ENCODE measurements at regions not wholly inside any gene's neighbourhood (a gene's known extent, or its start where the extent isn't known, plus 50 kb on each side); places are given as distances from the start of the nearest gene placed in this dataset.

GRCh38 chr14:87508333-87508732, 484.6 kb downstream of the GALC start:
- no peak overlapping the region for H3K9ac ChIP-seq (ENCODE audit: low read depth in 1 of 2, low read length in 2 of 2)
- no peak overlapping the region for H3K4me3 ChIP-seq (ENCODE audit: low read depth in 1 of 3, low read length in 3 of 3)
- H3K36me3 ChIP-seq (ENCODE audit: control insufficient read depth in 4 of 4, insufficient read depth in 3 of 4, low read depth in 1 of 4, low read length in 3 of 4) = no peaks in the 10 kb centered on the region
- H3K27ac ChIP-seq (ENCODE audit: low read depth in 1 of 2, low read length in 2 of 2) = no peak overlapping the region
- 72% methylated on average over 1 of the region's 1 CpG for WGBS
- H3K9me3 ChIP-seq (ENCODE audit: control insufficient read depth in 4 of 4, low read length in 3 of 4) = no peaks in the 10 kb centered on the region
- no peak for TF ChIP-seq HNF4A (conservative IDR thresholded peaks at IDR 0.05)
- TF ChIP-seq FOXA2 (IDR thresholded peaks at IDR 0.05) = no peak
- TF ChIP-seq EGR1 (IDR thresholded peaks at IDR 0.05; ENCODE audit: low read depth in 2 of 2) = no peak
- no peak for TF ChIP-seq REST (IDR thresholded peaks at IDR 0.05)
- TF ChIP-seq CTCF (IDR thresholded peaks at IDR 0.05; ENCODE audit: low read depth, low read length, missing input control) = no peak
- TF ChIP-seq ATF3 (IDR thresholded peaks at IDR 0.05) = no peak
- no peak for TF ChIP-seq SP1 (IDR thresholded peaks at IDR 0.05)
- TF ChIP-seq YY1 (IDR thresholded peaks at IDR 0.05) = no peak
- no peak for TF ChIP-seq RXRA (IDR thresholded peaks at IDR 0.05)
- no peak for TF ChIP-seq HNF4G (IDR thresholded peaks at IDR 0.05)
- no peak for TF ChIP-seq MAX (IDR thresholded peaks at IDR 0.05)
- TF ChIP-seq RAD21 (IDR thresholded peaks at IDR 0.05) = no peak
- no peak for TF ChIP-seq TAF1 (conservative IDR thresholded peaks at IDR 0.05)
- no peak for TF ChIP-seq ZBTB33 (IDR thresholded peaks at IDR 0.05)
- no peaks in the 10 kb centered on the region for H3K27me3 ChIP-seq (ENCODE audit: control insufficient read depth in 4 of 4, insufficient read depth in 4 of 4, low read length in 3 of 4)
- DNase-seq (ENCODE audit: low spot score) = no peak
- no peaks in the 10 kb centered on the region for H3K4me1 ChIP-seq (ENCODE audit: control insufficient read depth in 4 of 4, insufficient read depth in 4 of 4, low read length in 3 of 4)

- Histone ChIP-seq H3K9ac (ENCODE audit: low read depth in 1 of 2, low read length in 2 of 2) (no peak overlapping the region), H3K4me1 (ENCODE audit: control insufficient read depth in 4 of 4, insufficient read depth in 4 of 4, low read length in 3 of 4) (no peaks in the 10 kb centered on the region), H3K27ac (ENCODE audit: low read depth in 1 of 2, low read length in 2 of 2) (no peak overlapping the region), H3K4me3 (ENCODE audit: low read depth in 1 of 3, low read length in 3 of 3) (no peak overlapping the region), H3K36me3 (ENCODE audit: control insufficient read depth in 4 of 4, insufficient read depth in 3 of 4, low read depth in 1 of 4, low read length in 3 of 4) (no peaks in the 10 kb centered on the region), H3K9me3 (ENCODE audit: control insufficient read depth in 4 of 4, low read length in 3 of 4) (no peaks in the 10 kb centered on the region), H3K27me3 (ENCODE audit: control insufficient read depth in 4 of 4, insufficient read depth in 4 of 4, low read length in 3 of 4) (no peaks in the 10 kb centered on the region)
- TF ChIP-seq JUND (IDR thresholded peaks at IDR 0.05) (no peak), TAF1 (conservative IDR thresholded peaks at IDR 0.05) (no peak), GABPA (IDR thresholded peaks at IDR 0.05 in 1 of 2, conservative IDR thresholded peaks at IDR 0.05 in 1 of 2) (no peak), RAD21 (IDR thresholded peaks at IDR 0.05) (no peak), FOXA1 (IDR thresholded peaks at IDR 0.05) (no peak), REST (IDR thresholded peaks at IDR 0.05) (no peak), HNF4G (IDR thresholded peaks at IDR 0.05) (no peak)
- 75% methylated on average over 3 of the region's 3 CpGs for WGBS
- no peak for DNase-seq (ENCODE audit: low spot score)
Observed at GRCh38 chr14:87503711-87504110, 489.3 kb downstream of the GALC start.
